Gastrocnemius medialis (tissue), 4 donors: ENCODE measurements at regions not wholly inside any gene's neighbourhood (a gene's known extent, or its start where the extent isn't known, plus 50 kb on each side); places are given as distances from the start of the nearest gene placed in this dataset.
"Not testable (repeated sequence)": the region's sequence is repeated elsewhere in the genome, so short reads cannot be mapped to it uniquely, and the experiment has no call there.

Source experiments
- ATAC-seq, 2 donors: fragments of 150-250 bp; one replicate each; pipeline ENCODE4 v1.9.1; 2016
- DNase-seq, 2 donors: peaks; one replicate each; pipeline ENCODE4 v3.0.0-alpha.2; 2019
- H3K27ac ChIP-seq, 4 donors: fragments of 200-600 bp; sonication (generic); 1 replicate in 1 of 4; 2 replicates in 3 of 4; pipeline ENCODE4 v1.5.1; 2016 to 2018; ENCODE audit warnings: mild to moderate bottlenecking in 2 of 4, moderate library complexity in 1 of 4
- H3K27me3 ChIP-seq, 3 donors: fragments of 200-600 bp; sonication (generic) in 2 of 3; 1 replicate in 1 of 3; 2 replicates in 2 of 3; pipeline versions ENCODE4 v1.5.1 to v1.6.0; 2016 to 2019; ENCODE audit warnings: mild to moderate bottlenecking in 1 of 3, moderate library complexity in 1 of 3
- H3K36me3 ChIP-seq, 2 donors: fragments of 200-600 bp; sonication (generic) in 1 of 2; one replicate each; pipeline ENCODE4 v1.5.1; 2017 to 2018
- H3K4me1 ChIP-seq, 2 donors: fragments of 200-600 bp; sonication (generic) in 1 of 2; one replicate each; pipeline ENCODE4 v1.5.1; 2016 to 2017; ENCODE audit warnings: mild to moderate bottlenecking in 2 of 2
- H3K4me3 ChIP-seq, 4 donors: fragments of 200-600 bp; sonication (generic) in 3 of 4; 1 replicate in 1 of 4; 2 replicates in 3 of 4; pipeline ENCODE4 v1.5.1; 2016 to 2019; ENCODE audit warnings: mild to moderate bottlenecking in 2 of 4
- H3K9me3 ChIP-seq, 3 donors: fragments of 200-600 bp; sonication (generic) in 2 of 3; 1 replicate in 1 of 3; 2 replicates in 2 of 3; pipeline ENCODE4 v1.5.1; 2016 to 2019
- POLR2A ChIP-seq, 2 donors: fragments of 450-650 bp; IDR thresholded peaks; one replicate each; pipeline ENCODE4 v1.6.1; 2017; ENCODE audit warnings: antibody characterized with exemption in 2 of 2, mild to moderate bottlenecking in 2 of 2, moderate library complexity in 2 of 2
- in situ Hi-C, 4 donors: fragments of 200-750 bp; cut with MboI; loops; one replicate each; pipeline versions ENCODE4 v1.15.0 to v1.8.0; 2017; ENCODE audit warnings: low sequenced_read_pairs in 4 of 4
- intact Hi-C: fragments of 100-400 bp; cut with DNase I; formaldehyde crosslinking; loops from one replicate; pipeline ENCODE4 v1.15.1; 2023; ENCODE audit warnings: low total_unique reads
- TF ChIP-seq, protein P1 (sequence below), 5 experiments: fragments of 450-650 bp in 3 of 5; fragments of 200-600 bp in 2 of 5; sonication (generic) in 2 of 5; IDR thresholded peaks in 4 of 5; conservative IDR thresholded peaks in 1 of 5; 1 replicate in 4 of 5; 2 replicates in 1 of 5; pipeline ENCODE4 v1.5.1; 2016 to 2019; ENCODE audit warnings: antibody characterized with exemption in 5 of 5, mild to moderate bottlenecking in 3 of 5, moderate library complexity in 3 of 5

DNA sequence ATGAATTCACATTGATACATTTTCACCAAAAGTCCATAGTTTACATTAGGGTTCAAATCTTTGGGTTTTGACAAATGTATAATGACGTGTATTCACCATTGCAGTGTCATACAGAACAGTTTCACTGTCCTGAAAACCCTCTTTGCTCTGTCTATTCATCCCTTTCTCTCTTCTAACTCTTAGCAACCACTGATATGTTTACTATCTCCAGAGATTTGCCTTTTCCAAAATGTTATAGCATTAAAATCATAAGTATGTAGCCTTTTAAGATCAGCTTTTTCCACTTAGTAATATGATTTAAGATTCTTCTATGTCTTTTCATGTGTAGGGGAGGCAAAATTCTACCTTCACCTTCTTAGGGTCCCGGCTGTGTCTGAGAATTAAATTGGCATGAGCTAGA lies 203.8 kb downstream of the TPRG1 start:
- Histone ChIP-seq H3K4me3 (no peak overlapping the region), H3K27me3 (no peaks in the 10 kb centered on the region), H3K27ac (no peak overlapping the region), H3K4me1 (no peaks in the 10 kb centered on the region), H3K36me3 (no peaks in the 10 kb centered on the region), H3K9me3 (peaks cover 0 to 4% (median 0%) of the 10 kb centered on the region in 3 donors)
- ATAC-seq (no peak), DNase-seq (no peak)
- intact Hi-C loops, result no loop called here
- TF ChIP-seq, protein P1, sequence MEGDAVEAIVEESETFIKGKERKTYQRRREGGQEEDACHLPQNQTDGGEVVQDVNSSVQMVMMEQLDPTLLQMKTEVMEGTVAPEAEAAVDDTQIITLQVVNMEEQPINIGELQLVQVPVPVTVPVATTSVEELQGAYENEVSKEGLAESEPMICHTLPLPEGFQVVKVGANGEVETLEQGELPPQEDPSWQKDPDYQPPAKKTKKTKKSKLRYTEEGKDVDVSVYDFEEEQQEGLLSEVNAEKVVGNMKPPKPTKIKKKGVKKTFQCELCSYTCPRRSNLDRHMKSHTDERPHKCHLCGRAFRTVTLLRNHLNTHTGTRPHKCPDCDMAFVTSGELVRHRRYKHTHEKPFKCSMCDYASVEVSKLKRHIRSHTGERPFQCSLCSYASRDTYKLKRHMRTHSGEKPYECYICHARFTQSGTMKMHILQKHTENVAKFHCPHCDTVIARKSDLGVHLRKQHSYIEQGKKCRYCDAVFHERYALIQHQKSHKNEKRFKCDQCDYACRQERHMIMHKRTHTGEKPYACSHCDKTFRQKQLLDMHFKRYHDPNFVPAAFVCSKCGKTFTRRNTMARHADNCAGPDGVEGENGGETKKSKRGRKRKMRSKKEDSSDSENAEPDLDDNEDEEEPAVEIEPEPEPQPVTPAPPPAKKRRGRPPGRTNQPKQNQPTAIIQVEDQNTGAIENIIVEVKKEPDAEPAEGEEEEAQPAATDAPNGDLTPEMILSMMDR (IDR thresholded peaks at IDR 0.05 in 4 of 5, conservative IDR thresholded peaks at IDR 0.05 in 1 of 5), result no peak
- TF ChIP-seq POLR2A (IDR thresholded peaks at IDR 0.05), result no peak
- in situ Hi-C loops, result no loop called here

DNA sequence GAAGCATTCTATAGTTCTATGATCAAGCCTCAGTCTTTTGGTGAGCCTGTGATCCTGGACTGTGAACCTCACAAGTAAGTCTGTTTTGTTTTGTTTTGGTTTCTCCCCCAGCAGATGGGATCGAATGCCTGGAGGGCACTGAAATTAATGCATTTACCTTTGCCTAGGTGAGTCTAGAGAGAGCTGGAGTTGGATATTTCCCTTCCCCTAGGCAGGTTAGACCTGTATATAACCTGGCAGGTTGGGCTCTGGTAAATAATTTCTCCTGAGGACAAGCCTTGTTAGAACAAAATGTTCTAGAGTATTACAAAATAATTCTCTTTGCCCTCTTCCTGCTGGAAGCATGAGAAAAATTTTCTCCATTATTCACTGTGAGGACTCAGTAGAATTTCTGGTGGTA lies 211.9 kb downstream of the TPRG1 start:
- ATAC-seq (no peak), DNase-seq (no peak)
- no peak for TF ChIP-seq POLR2A (IDR thresholded peaks at IDR 0.05)
- TF ChIP-seq, protein P1 (IDR thresholded peaks at IDR 0.05 in 4 of 5, conservative IDR thresholded peaks at IDR 0.05 in 1 of 5), result no peak
- intact Hi-C loops, result no loop called here
- in situ Hi-C loops, result no loop called here
- Histone ChIP-seq H3K36me3 (no peaks in the 10 kb centered on the region), H3K9me3 (no peaks in the 10 kb centered on the region), H3K4me3 (no peak overlapping the region), H3K27ac (no peak overlapping the region), H3K27me3 (no peaks in the 10 kb centered on the region), H3K4me1 (no peaks in the 10 kb centered on the region)

- ATAC-seq, H3K36me3 ChIP-seq, H3K4me3 ChIP-seq, intact Hi-C loops, H3K27me3 ChIP-seq, DNase-seq, H3K4me1 ChIP-seq, in situ Hi-C loops, H3K27ac ChIP-seq, H3K9me3 ChIP-seq: not testable (repeated sequence)
Measured at GRCh38 chr3:189385880-189386279, 214.1 kb downstream of the TPRG1 start.

DNA sequence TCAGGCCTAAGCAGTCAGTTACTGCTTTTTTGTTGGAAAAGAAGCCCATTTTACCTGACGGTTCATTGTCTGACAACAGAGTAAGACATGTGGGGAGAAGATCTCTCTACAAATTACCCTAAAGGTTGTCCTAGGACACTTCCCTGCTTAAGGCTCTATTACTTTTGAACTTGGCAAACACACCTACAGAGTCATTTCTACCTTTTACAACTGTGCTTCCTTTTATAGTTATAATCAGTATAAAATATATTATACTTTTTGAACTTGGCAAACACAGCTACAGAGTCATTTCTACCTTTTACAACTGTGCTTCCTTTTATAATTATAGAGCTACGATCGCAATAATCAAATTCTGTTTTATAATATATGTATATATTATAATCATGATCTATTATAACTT lies 215.0 kb downstream of the TPRG1 start:
- intact Hi-C loops, result no loop called here
- no peaks in the 10 kb centered on the region for H3K36me3 ChIP-seq
- no peak for DNase-seq
- TF ChIP-seq, protein P1 (IDR thresholded peaks at IDR 0.05 in 4 of 5, conservative IDR thresholded peaks at IDR 0.05 in 1 of 5), result no peak
- no peak for TF ChIP-seq POLR2A (IDR thresholded peaks at IDR 0.05)
- no peak for ATAC-seq
- no peaks in the 10 kb centered on the region for H3K9me3 ChIP-seq
- no peaks in the 10 kb centered on the region for H3K4me1 ChIP-seq
- in situ Hi-C loops, result no loop called here
- no peak overlapping the region for H3K4me3 ChIP-seq
- no peak overlapping the region for H3K27ac ChIP-seq
- no peaks in the 10 kb centered on the region for H3K27me3 ChIP-seq

GRCh38 chr3:189389346-189389745 lies 217.6 kb downstream of the TPRG1 start:
- intact Hi-C loops, result no loop called here

More at GRCh38 chr3:189389346-189389745, 217.6 kb downstream of the TPRG1 start:
- Histone ChIP-seq H3K9me3 (no peaks in the 10 kb centered on the region), H3K36me3 (no peaks in the 10 kb centered on the region), H3K4me1 (no peaks in the 10 kb centered on the region), H3K4me3 (no peak overlapping the region), H3K27ac (no peak overlapping the region), H3K27me3 (no peaks in the 10 kb centered on the region)
- TF ChIP-seq POLR2A (IDR thresholded peaks at IDR 0.05), result no peak
- TF ChIP-seq, protein P1 (IDR thresholded peaks at IDR 0.05 in 4 of 5, conservative IDR thresholded peaks at IDR 0.05 in 1 of 5), result no peak
- DNase-seq, result no peak
- no peak for ATAC-seq
- in situ Hi-C loops, result no loop called here
